ENCODE measurements at regions not wholly inside any gene's neighbourhood (a gene's known extent, or its start where the extent isn't known, plus 50 kb on each side); places are given as distances from the start of the nearest gene placed in this dataset.

DNA sequence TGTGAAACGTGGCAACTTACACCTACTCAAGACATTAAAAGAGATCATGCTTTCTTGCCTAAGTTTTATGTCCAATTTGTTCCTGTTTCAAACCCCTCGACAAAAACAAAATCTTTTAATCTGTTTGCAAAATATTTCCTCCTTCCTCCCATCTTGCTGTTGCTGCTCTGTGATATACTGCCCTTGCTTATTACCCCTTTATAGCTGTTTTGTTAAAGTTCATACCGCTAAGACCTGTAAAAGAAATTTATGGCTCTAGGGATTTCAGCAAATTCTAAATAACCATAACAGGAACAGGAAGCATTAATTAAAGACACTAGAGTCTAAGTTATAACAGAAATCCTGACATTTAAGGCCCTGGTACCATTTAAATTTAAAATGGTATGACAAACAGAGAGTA lies 1268.2 kb upstream of the PIK3C3 start:
- no peak for TF ChIP-seq JUN (IDR thresholded peaks at IDR 0.05; ENCODE audit: borderline replicate concordance, insufficient read depth, insufficient read length, low read depth)
- TF ChIP-seq POLR2A (IDR thresholded peaks at IDR 0.05; ENCODE audit: low read depth, low read length): no peak
- TF ChIP-seq, protein P1, sequence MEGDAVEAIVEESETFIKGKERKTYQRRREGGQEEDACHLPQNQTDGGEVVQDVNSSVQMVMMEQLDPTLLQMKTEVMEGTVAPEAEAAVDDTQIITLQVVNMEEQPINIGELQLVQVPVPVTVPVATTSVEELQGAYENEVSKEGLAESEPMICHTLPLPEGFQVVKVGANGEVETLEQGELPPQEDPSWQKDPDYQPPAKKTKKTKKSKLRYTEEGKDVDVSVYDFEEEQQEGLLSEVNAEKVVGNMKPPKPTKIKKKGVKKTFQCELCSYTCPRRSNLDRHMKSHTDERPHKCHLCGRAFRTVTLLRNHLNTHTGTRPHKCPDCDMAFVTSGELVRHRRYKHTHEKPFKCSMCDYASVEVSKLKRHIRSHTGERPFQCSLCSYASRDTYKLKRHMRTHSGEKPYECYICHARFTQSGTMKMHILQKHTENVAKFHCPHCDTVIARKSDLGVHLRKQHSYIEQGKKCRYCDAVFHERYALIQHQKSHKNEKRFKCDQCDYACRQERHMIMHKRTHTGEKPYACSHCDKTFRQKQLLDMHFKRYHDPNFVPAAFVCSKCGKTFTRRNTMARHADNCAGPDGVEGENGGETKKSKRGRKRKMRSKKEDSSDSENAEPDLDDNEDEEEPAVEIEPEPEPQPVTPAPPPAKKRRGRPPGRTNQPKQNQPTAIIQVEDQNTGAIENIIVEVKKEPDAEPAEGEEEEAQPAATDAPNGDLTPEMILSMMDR (IDR thresholded peaks at IDR 0.05; ENCODE audit: extremely low read depth in 1 of 2, insufficient read depth in 1 of 2, low read depth in 1 of 2, low read length in 2 of 2): no peak
- TF ChIP-seq POLR2AphosphoS5 (IDR thresholded peaks at IDR 0.05; ENCODE audit: insufficient read depth, low read depth, low read length): no peak
- TF ChIP-seq, protein P2, sequence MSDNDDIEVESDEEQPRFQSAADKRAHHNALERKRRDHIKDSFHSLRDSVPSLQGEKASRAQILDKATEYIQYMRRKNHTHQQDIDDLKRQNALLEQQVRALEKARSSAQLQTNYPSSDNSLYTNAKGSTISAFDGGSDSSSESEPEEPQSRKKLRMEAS (IDR thresholded peaks at IDR 0.05; ENCODE audit: insufficient read depth, insufficient read length): no peak
- TF ChIP-seq MYC (IDR thresholded peaks at IDR 0.05; ENCODE audit: low read depth, low read length): no peak
- no peak for TF ChIP-seq EZH2 (IDR thresholded peaks at IDR 0.05; ENCODE audit: borderline replicate concordance, low read depth, low read length, severe bottlenecking)
- no peak for TF ChIP-seq GATA2 (IDR thresholded peaks at IDR 0.05; ENCODE audit: insufficient read depth, insufficient read length, low read depth, low read length)
- TF ChIP-seq FOS (IDR thresholded peaks at IDR 0.05; ENCODE audit: borderline replicate concordance, insufficient read depth, low read length): no peak

All from endothelial cell of umbilical vein (primary cell).